SK-N-SH (cell line): ENCODE measurements at regions not wholly inside any gene's neighbourhood (a gene's known extent, or its start where the extent isn't known, plus 50 kb on each side); places are given as distances from the start of the nearest gene placed in this dataset.

Experiments used
- CHD2 ChIP-seq: fragments of 150-350 bp; IDR thresholded peaks from 2 replicates; pipeline ENCODE4 v1.6.1; 2018; ENCODE audit warnings: low read length; ENCODE audit not compliant: partially characterized antibody
- JUND ChIP-seq: IDR thresholded peaks from 2 replicates; pipeline ENCODE4 v1.4.0; 2012
- MXI1 ChIP-seq: IDR thresholded peaks from 2 replicates; pipeline ENCODE4 v1.6.1; 2012; ENCODE audit warnings: mild to moderate bottlenecking, low read depth, low read length, improper control_type of control experiment
- TF ChIP-seq, protein P1 (sequence below): fragments of 200-600 bp; sonication (generic); IDR thresholded peaks from 2 replicates; pipeline ENCODE4 v1.6.1; 2017; ENCODE audit warnings: antibody characterized with exemption, mild to moderate bottlenecking, moderate library complexity

- TF ChIP-seq, protein P1, sequence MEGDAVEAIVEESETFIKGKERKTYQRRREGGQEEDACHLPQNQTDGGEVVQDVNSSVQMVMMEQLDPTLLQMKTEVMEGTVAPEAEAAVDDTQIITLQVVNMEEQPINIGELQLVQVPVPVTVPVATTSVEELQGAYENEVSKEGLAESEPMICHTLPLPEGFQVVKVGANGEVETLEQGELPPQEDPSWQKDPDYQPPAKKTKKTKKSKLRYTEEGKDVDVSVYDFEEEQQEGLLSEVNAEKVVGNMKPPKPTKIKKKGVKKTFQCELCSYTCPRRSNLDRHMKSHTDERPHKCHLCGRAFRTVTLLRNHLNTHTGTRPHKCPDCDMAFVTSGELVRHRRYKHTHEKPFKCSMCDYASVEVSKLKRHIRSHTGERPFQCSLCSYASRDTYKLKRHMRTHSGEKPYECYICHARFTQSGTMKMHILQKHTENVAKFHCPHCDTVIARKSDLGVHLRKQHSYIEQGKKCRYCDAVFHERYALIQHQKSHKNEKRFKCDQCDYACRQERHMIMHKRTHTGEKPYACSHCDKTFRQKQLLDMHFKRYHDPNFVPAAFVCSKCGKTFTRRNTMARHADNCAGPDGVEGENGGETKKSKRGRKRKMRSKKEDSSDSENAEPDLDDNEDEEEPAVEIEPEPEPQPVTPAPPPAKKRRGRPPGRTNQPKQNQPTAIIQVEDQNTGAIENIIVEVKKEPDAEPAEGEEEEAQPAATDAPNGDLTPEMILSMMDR, result no peak
- TF ChIP-seq CHD2 (no peak), MXI1 (no peak), JUND (no peak)
Measured at GRCh38 chr9:103152473-103152872, 157.3 kb downstream of the CYLC2 start.
